WERI-Rb-1 (cell line): ENCODE measurements at regions not wholly inside any gene's neighbourhood (a gene's known extent, or its start where the extent isn't known, plus 50 kb on each side); places are given as distances from the start of the nearest gene placed in this dataset.

Experiments used
- DNase-seq: peaks from one replicate; pipeline ENCODE4 v3.0.0-alpha.2; 2020
- H3K27ac ChIP-seq: fragments of 250-450 bp; sonication (Bioruptor Pico); 2 replicates; pipeline ENCODE4 v1.5.1; 2020; ENCODE audit warnings: mild to moderate bottlenecking, moderate library complexity
- H3K27me3 ChIP-seq: fragments of 250-450 bp; sonication (Bioruptor Pico); 2 replicates; pipeline ENCODE4 v1.5.1; 2021; ENCODE audit warnings: mild to moderate bottlenecking, low read depth, moderate library complexity; ENCODE audit not compliant: insufficient read depth, severe bottlenecking
- H3K36me3 ChIP-seq: fragments of 250-450 bp; sonication (Bioruptor Pico); 2 replicates; pipeline ENCODE4 v1.5.1; 2020; ENCODE audit warnings: mild to moderate bottlenecking, moderate library complexity
- H3K4me3 ChIP-seq: 2 replicates; pipeline ENCODE4 v1.5.1; 2011; ENCODE audit warnings: low read depth, mild to moderate bottlenecking, control low read depth, low read length
- H3K9me3 ChIP-seq: fragments of 250-450 bp; sonication (Bioruptor Pico); 2 replicates; pipeline ENCODE4 v1.5.1; 2021; ENCODE audit warnings: mild to moderate bottlenecking, moderate library complexity; ENCODE audit not compliant: severe bottlenecking
- TF ChIP-seq, protein P1 (sequence below): IDR thresholded peaks from 2 replicates; pipeline ENCODE4 v1.5.1; 2011; ENCODE audit warnings: low read depth, mild to moderate bottlenecking, control low read depth, inconsistent platforms, low read length

DNA sequence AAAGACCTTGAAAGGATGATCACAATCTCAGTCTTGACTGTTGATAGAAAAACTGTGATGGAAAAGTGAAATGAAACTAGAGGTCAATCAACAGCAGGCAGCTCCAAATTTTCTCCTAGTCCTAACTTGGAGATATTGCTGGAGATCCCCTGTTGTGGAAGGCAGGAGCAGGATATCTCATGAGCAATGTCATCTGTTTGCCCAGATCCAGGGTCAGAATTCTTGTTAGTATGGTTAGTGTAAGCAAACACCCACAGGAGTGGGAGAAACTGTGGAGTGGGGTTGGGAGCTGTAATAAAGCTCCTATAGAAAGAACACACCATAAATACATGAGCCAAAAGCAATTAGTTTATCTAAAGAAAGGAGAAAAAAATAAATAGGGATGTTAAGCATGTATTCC, 169.0 kb downstream of the AKR1D1 start:
- no peak for DNase-seq
- no peaks in the 10 kb centered on the region for H3K36me3 ChIP-seq
- TF ChIP-seq, protein P1, sequence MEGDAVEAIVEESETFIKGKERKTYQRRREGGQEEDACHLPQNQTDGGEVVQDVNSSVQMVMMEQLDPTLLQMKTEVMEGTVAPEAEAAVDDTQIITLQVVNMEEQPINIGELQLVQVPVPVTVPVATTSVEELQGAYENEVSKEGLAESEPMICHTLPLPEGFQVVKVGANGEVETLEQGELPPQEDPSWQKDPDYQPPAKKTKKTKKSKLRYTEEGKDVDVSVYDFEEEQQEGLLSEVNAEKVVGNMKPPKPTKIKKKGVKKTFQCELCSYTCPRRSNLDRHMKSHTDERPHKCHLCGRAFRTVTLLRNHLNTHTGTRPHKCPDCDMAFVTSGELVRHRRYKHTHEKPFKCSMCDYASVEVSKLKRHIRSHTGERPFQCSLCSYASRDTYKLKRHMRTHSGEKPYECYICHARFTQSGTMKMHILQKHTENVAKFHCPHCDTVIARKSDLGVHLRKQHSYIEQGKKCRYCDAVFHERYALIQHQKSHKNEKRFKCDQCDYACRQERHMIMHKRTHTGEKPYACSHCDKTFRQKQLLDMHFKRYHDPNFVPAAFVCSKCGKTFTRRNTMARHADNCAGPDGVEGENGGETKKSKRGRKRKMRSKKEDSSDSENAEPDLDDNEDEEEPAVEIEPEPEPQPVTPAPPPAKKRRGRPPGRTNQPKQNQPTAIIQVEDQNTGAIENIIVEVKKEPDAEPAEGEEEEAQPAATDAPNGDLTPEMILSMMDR = no peak
- no peaks in the 10 kb centered on the region for H3K27me3 ChIP-seq
- no peaks in the 10 kb centered on the region for H3K9me3 ChIP-seq
- H3K27ac ChIP-seq = no peak overlapping the region
- no peak overlapping the region for H3K4me3 ChIP-seq

DNA sequence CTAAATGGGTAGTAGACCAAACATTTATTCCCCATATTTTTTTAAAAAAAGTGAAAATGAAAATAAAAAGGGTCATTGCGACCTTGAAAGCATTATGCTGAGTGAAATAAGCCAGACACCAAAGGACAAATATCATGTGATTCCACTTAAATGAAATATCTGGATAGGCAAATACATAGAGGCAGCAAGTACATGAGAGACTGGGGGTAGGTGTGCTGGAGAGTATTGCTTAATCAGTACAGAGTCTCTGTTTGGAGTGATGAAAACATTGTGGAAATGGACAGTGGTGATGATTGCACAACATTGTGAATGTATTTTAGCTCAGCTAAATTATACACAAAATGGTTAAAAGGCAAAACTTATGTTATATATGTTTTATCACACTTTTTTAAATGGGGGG, 169.4 kb downstream of the AKR1D1 start:
- Histone ChIP-seq H3K27ac (no peak overlapping the region), H3K4me3 (no peak overlapping the region), H3K36me3 (no peaks in the 10 kb centered on the region), H3K27me3 (no peaks in the 10 kb centered on the region), H3K9me3 (no peaks in the 10 kb centered on the region)
- TF ChIP-seq, protein P1 = no peak
- no peak for DNase-seq

DNA sequence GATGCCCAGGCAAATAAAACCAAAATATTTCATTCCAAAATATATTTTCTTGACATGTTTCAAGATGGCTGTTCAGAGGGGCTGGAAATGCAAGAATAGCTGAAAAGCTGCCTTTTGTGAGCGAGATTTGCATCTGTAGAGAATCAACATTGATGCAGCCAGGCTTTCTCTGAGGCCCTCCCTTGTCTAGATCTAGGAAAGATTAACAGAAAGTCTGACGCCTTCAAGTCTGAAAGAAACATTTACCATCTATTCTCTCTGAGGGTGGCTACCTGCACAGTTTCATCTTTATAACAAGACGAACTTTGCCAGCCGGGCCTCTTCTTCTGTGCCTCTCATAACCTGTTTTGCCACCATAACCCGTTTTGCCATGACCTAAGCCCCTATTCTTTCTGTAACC, 170.2 kb downstream of the AKR1D1 start:
- H3K9me3 ChIP-seq = no peaks in the 10 kb centered on the region
- no peak for DNase-seq
- no peak overlapping the region for H3K27ac ChIP-seq
- H3K27me3 ChIP-seq = no peaks in the 10 kb centered on the region
- TF ChIP-seq, protein P1 = no peak
- H3K36me3 ChIP-seq = no peaks in the 10 kb centered on the region
- H3K4me3 ChIP-seq = no peak overlapping the region

DNA sequence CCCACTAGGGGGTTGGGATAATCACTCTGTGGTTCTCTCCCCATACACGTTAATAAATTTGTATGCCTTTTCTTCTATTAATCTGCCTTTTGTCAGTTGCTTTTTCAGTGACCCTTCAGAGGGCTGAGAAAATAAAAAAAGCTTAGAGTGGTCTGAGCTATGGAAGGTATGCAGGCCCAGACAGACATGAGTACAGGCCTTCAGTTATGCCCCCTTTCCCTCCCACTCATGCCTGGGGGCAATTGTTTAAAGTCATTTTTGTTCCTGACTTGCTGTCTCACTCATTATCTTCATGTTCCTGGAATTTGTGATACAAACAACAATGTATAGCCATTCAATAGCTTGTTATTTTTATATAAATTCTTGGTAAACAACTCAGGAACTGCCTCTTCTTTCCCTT, 170.8 kb downstream of the AKR1D1 start:
- Histone ChIP-seq H3K27ac (no peak overlapping the region), H3K27me3 (no peaks in the 10 kb centered on the region), H3K9me3 (no peaks in the 10 kb centered on the region), H3K36me3 (no peaks in the 10 kb centered on the region), H3K4me3 (no peak overlapping the region)
- DNase-seq = no peak
- TF ChIP-seq, protein P1 = no peak

DNA sequence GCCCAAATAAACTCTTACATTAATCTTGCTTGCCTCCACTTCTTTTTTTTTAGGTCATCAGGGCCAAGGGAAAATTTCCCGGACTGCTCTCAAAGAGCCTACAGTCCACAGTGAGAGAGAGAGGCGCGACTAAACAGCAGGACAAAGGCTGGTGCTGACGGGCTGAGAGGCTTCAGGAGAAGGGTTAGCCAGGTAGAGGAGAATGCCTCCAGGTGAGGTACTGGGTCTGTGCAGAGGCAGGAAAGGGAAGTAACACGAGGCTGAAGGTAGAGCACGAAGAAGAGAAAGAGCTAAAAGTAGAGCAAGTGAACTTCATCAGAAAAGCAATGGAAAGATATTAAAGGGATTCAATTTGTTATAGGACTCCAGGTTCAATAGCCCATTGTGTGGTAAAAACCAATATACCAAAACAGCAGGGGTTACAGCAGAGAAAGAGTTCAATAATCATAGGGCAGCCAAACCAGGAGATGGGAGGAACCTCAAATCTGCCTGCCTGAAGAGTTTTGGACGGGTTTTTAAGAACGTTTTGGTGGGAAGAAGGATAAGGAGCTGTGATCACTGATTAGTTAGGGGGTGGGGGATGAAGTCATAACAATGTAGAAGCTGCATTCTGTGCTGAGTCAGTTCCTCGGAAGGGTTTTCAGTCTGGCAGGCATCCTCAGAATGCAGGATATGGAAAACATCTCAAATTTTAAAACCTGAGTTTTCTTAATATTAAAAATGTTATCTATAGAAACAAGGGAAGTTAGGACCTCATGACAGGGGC, 171.5 kb downstream of the AKR1D1 start:
- H3K4me3 ChIP-seq = no peak overlapping the region
- no peak for DNase-seq
- no peaks in the 10 kb centered on the region for H3K36me3 ChIP-seq
- H3K9me3 ChIP-seq = no peaks in the 10 kb centered on the region
- no peak overlapping the region for H3K27ac ChIP-seq
- H3K27me3 ChIP-seq = no peaks in the 10 kb centered on the region
- TF ChIP-seq, protein P1 = no peak

DNA sequence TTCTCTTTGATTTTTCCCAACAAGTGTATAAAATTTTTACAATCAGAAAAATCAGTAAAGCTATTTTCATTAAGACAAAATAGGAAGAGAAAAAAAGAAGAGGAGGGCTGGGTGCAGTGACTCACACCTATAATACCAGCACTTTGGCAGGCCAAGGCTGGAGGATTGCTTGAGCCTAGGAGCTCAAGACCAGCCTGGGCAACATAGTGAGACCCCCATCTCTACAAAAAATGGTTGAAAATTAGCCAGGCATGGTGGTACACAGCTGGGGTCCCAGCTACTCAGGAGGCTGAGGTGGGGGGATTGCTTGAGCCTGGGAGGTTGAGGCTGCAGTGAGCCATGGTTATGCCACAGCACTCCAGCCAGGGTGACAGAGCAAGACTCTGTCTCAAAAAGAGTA, 172.3 kb downstream of the AKR1D1 start:
- TF ChIP-seq, protein P1 = no peak
- Histone ChIP-seq H3K9me3 (no peaks in the 10 kb centered on the region), H3K4me3 (no peak overlapping the region), H3K36me3 (no peaks in the 10 kb centered on the region), H3K27ac (no peak overlapping the region), H3K27me3 (no peaks in the 10 kb centered on the region)
- DNase-seq = no peak
